Uterus (tissue), 3 donors: ENCODE measurements at regions not wholly inside any gene's neighbourhood (a gene's known extent, or its start where the extent isn't known, plus 50 kb on each side); places are given as distances from the start of the nearest gene placed in this dataset.

Experiments used
- DNase-seq, 2 donors: peaks; one replicate each; pipeline ENCODE4 v3.0.0-alpha.2; 2019 to 2020
- H3K27ac ChIP-seq, 2 donors: fragments of 200-600 bp; sonication (generic); 1 replicate in 1 of 2; 2 replicates in 1 of 2; pipeline ENCODE4 v1.5.1; 2016 to 2018
- H3K27me3 ChIP-seq, 2 donors: fragments of 200-600 bp; sonication (generic); one replicate each; pipeline ENCODE4 v1.5.1; 2018 to 2019; ENCODE audit warnings: control low read depth in 1 of 2
- H3K36me3 ChIP-seq, 2 donors: fragments of 200-600 bp; sonication (generic); one replicate each; pipeline ENCODE4 v1.5.1; 2019; ENCODE audit warnings: control low read depth in 1 of 2
- H3K4me1 ChIP-seq, 2 donors: fragments of 200-600 bp; sonication (generic); one replicate each; pipeline ENCODE4 v1.5.1; 2018 to 2019; ENCODE audit warnings: control low read depth in 1 of 2
- H3K4me3 ChIP-seq, 2 donors: fragments of 200-600 bp; sonication (generic); 1 replicate in 1 of 2; 2 replicates in 1 of 2; pipeline ENCODE4 v1.5.1; 2018 to 2019; ENCODE audit warnings: mild to moderate bottlenecking in 1 of 2
- H3K9me3 ChIP-seq, 2 donors: fragments of 200-600 bp; sonication (generic); one replicate each; pipeline ENCODE4 v1.5.1; 2019; ENCODE audit warnings: control low read depth in 1 of 2
- CTCF ChIP-seq, 4 experiments: fragments of 200-600 bp in 2 of 4; fragments of 450-650 bp in 2 of 4; sonication (generic) in 2 of 4; IDR thresholded peaks; one replicate each; pipeline ENCODE4 v1.5.1; 2016 to 2019; ENCODE audit warnings: antibody characterized with exemption in 4 of 4, mild to moderate bottlenecking in 2 of 4, moderate library complexity in 1 of 4
- POLR2A ChIP-seq, 2 donors: fragments of 450-650 bp; IDR thresholded peaks; one replicate each; pipeline ENCODE4 v1.6.1; 2016; ENCODE audit warnings: antibody characterized with exemption in 2 of 2, mild to moderate bottlenecking in 1 of 2, moderate library complexity in 1 of 2
- intact Hi-C: fragments of 100-400 bp; cut with DNase I; formaldehyde crosslinking; loops from one replicate; pipeline ENCODE4 v1.15.1; 2023; ENCODE audit warnings: low total_unique reads
- donor health status: DM: yes; HTN: yes; CAD: no.

- Histone ChIP-seq H3K4me1 (no peaks in the 10 kb centered on the region), H3K27me3 (no peaks in the 10 kb centered on the region), H3K27ac (no peak overlapping the region), H3K36me3 (no peaks in the 10 kb centered on the region), H3K4me3 (no peak overlapping the region), H3K9me3 (no peaks in the 10 kb centered on the region)
- no peak for DNase-seq
- intact Hi-C loops, result no loop called here
- TF ChIP-seq CTCF (IDR thresholded peaks at IDR 0.05), result no peak
- no peak for TF ChIP-seq POLR2A (IDR thresholded peaks at IDR 0.05)
These were observed 231.7 kb upstream of the SASH1 start for GRCh38 chr6:148110925-148111324.

GRCh38 chr6:148112851-148113319 lies 229.8 kb upstream of the SASH1 start:
- Histone ChIP-seq H3K27me3 (no peaks in the 10 kb centered on the region), H3K27ac (no peak overlapping the region), H3K4me1 (no peaks in the 10 kb centered on the region), H3K36me3 (no peaks in the 10 kb centered on the region), H3K4me3 (no peak overlapping the region), H3K9me3 (no peaks in the 10 kb centered on the region)
- intact Hi-C loops, result no loop called here
- no peak for DNase-seq
- no peak for TF ChIP-seq POLR2A (IDR thresholded peaks at IDR 0.05)
- TF ChIP-seq CTCF (IDR thresholded peaks at IDR 0.05), result no peak

GRCh38 chr6:148116001-148116400 lies 226.6 kb upstream of the SASH1 start:
- Histone ChIP-seq H3K27ac (no peak overlapping the region), H3K4me1 (no peaks in the 10 kb centered on the region), H3K36me3 (no peaks in the 10 kb centered on the region), H3K4me3 (no peak overlapping the region), H3K9me3 (no peaks in the 10 kb centered on the region), H3K27me3 (no peaks in the 10 kb centered on the region)
- no peak for DNase-seq
- intact Hi-C loops, result no loop called here
- TF ChIP-seq POLR2A (IDR thresholded peaks at IDR 0.05), result no peak
- no peak for TF ChIP-seq CTCF (IDR thresholded peaks at IDR 0.05)

- intact Hi-C loops, result no loop called here
- Histone ChIP-seq H3K27me3 (no peaks in the 10 kb centered on the region), H3K27ac (no peak overlapping the region), H3K4me3 (no peak overlapping the region), H3K4me1 (no peaks in the 10 kb centered on the region), H3K9me3 (no peaks in the 10 kb centered on the region), H3K36me3 (no peaks in the 10 kb centered on the region)
- TF ChIP-seq CTCF (IDR thresholded peaks at IDR 0.05), result no peak
- TF ChIP-seq POLR2A (IDR thresholded peaks at IDR 0.05), result no peak
- DNase-seq, result no peak
These were observed 224.4 kb upstream of the SASH1 start for GRCh38 chr6:148118244-148118643.

GRCh38 chr6:148128014-148128730 lies 214.5 kb upstream of the SASH1 start:
- Histone ChIP-seq H3K36me3 (no peaks in the 10 kb centered on the region), H3K4me1 (no peaks in the 10 kb centered on the region), H3K4me3 (no peak overlapping the region), H3K9me3 (no peaks in the 10 kb centered on the region), H3K27ac (no peak overlapping the region), H3K27me3 (no peaks in the 10 kb centered on the region)
- TF ChIP-seq CTCF (IDR thresholded peaks at IDR 0.05), result no peak
- no peak for TF ChIP-seq POLR2A (IDR thresholded peaks at IDR 0.05)
- DNase-seq, result no peak
- intact Hi-C loops, result no loop called here
